H9 (cell line): ENCODE measurements at regions not wholly inside any gene's neighbourhood (a gene's known extent, or its start where the extent isn't known, plus 50 kb on each side); places are given as distances from the start of the nearest gene placed in this dataset.

Source experiments
- DNase-seq: peaks from one replicate; pipeline ENCODE4 v3.0.0-alpha.2; 2017
- H2AFZ ChIP-seq: one replicate; pipeline ENCODE4 v1.6.1; 2013; ENCODE audit warnings: mild to moderate bottlenecking, low read length, control low read depth, moderate library complexity
- H2AK5ac ChIP-seq: 2 replicates; pipeline ENCODE4 v1.6.1; 2013; ENCODE audit warnings: low read length, control low read depth, mixed read lengths; ENCODE audit not compliant: insufficient read length
- H2BK120ac ChIP-seq: one replicate; pipeline ENCODE4 v1.6.1; 2013; ENCODE audit warnings: low read depth, mild to moderate bottlenecking, low read length, control low read depth, inconsistent platforms; ENCODE audit not compliant: poor library complexity, severe bottlenecking
- H2BK12ac ChIP-seq: 2 replicates; pipeline ENCODE4 v1.6.1; 2013; ENCODE audit warnings: low read length, control low read depth, mixed read lengths, low read depth; ENCODE audit not compliant: insufficient read length
- H2BK15ac ChIP-seq: 2 replicates; pipeline ENCODE4 v1.6.1; 2013; ENCODE audit warnings: low read depth, low read length, control low read depth
- H2BK20ac ChIP-seq: one replicate; pipeline ENCODE4 v1.6.1; 2013; ENCODE audit warnings: low read depth, mild to moderate bottlenecking, low read length, control low read depth, inconsistent platforms; ENCODE audit not compliant: poor library complexity, severe bottlenecking
- H2BK5ac ChIP-seq: 2 replicates; pipeline ENCODE4 v1.6.1; 2013; ENCODE audit warnings: low read length, control low read depth, mixed read lengths; ENCODE audit not compliant: insufficient read length
- H3K14ac ChIP-seq: 2 replicates; pipeline ENCODE4 v1.6.1; 2013; ENCODE audit warnings: low read length, control low read depth; ENCODE audit not compliant: insufficient read depth
- H3K18ac ChIP-seq: 2 replicates; pipeline ENCODE4 v1.6.1; 2013; ENCODE audit warnings: low read depth, mild to moderate bottlenecking, mixed read lengths, low read length, control low read depth; ENCODE audit not compliant: insufficient read length
- H3K23ac ChIP-seq: 2 replicates; pipeline ENCODE4 v1.6.1; 2013; ENCODE audit warnings: low read length, control low read depth, mixed read lengths, low read depth; ENCODE audit not compliant: insufficient read length
- H3K23me2 ChIP-seq: 2 replicates; pipeline ENCODE4 v1.6.1; 2013; ENCODE audit warnings: low read depth, mild to moderate bottlenecking, mixed read lengths, low read length, control low read depth; ENCODE audit not compliant: insufficient read length, poor library complexity, severe bottlenecking
- H3K27ac ChIP-seq: 2 replicates; pipeline ENCODE4 v1.5.1; 2013; ENCODE audit warnings: low read length, control low read depth, mixed read lengths, low read depth; ENCODE audit not compliant: insufficient read length
- H3K27me3 ChIP-seq: 2 replicates; pipeline ENCODE4 v1.6.1; 2013; ENCODE audit warnings: low read length, control low read depth, inconsistent platforms; ENCODE audit not compliant: insufficient read depth
- H3K4ac ChIP-seq: 2 replicates; pipeline ENCODE4 v1.6.1; 2013; ENCODE audit warnings: low read depth, mild to moderate bottlenecking, control low read depth, inconsistent platforms, low read length, moderate library complexity
- H3K4me1 ChIP-seq: 2 replicates; pipeline ENCODE4 v1.6.1; 2013; ENCODE audit warnings: low read length, control low read depth, inconsistent platforms; ENCODE audit not compliant: insufficient read depth
- H3K4me2 ChIP-seq: 2 replicates; pipeline ENCODE4 v1.6.1; 2013; ENCODE audit warnings: low read length, control low read depth, mixed read lengths; ENCODE audit not compliant: insufficient read length, insufficient read depth
- H3K56ac ChIP-seq: 2 replicates; pipeline ENCODE4 v1.6.1; 2013; ENCODE audit warnings: low read depth, mild to moderate bottlenecking, mixed read lengths, low read length, control low read depth; ENCODE audit not compliant: insufficient read length
- H3K79me1 ChIP-seq: 2 replicates; pipeline ENCODE4 v1.6.1; 2013; ENCODE audit warnings: low read depth, mild to moderate bottlenecking, moderate library complexity, low read length, control low read depth, inconsistent platforms; ENCODE audit not compliant: insufficient read depth, poor library complexity, severe bottlenecking
- H3K79me2 ChIP-seq: 2 replicates; pipeline ENCODE4 v1.6.1; 2013; ENCODE audit warnings: low read length, control low read depth, inconsistent platforms; ENCODE audit not compliant: insufficient read depth
- H3K9ac ChIP-seq: 2 replicates; pipeline ENCODE4 v1.6.1; 2013; ENCODE audit warnings: low read length, control low read depth, mixed read lengths; ENCODE audit not compliant: insufficient read length; ENCODE audit errors: extremely low read depth
- H3K9me3 ChIP-seq: one replicate; pipeline ENCODE4 v1.6.1; 2013; ENCODE audit warnings: low read depth, low read length, inconsistent platforms; ENCODE audit not compliant: control insufficient read depth
- H3T11ph ChIP-seq: one replicate; pipeline ENCODE4 v1.6.1; 2013; ENCODE audit warnings: mild to moderate bottlenecking, low read length, control low read depth, inconsistent platforms
- H4K20me1 ChIP-seq: one replicate; pipeline ENCODE4 v1.6.1; 2013; ENCODE audit not compliant: control insufficient read depth, insufficient read length, insufficient read depth
- H4K5ac ChIP-seq: 2 replicates; pipeline ENCODE4 v1.6.1; 2013; ENCODE audit warnings: low read depth, mild to moderate bottlenecking, mixed read lengths, low read length, control low read depth; ENCODE audit not compliant: insufficient read length
- H4K8ac ChIP-seq: replicated peaks from 2 replicates; pipeline ENCODE4 v1.6.1; 2013; ENCODE audit warnings: low read length, control low read depth, mixed read lengths, low read depth; ENCODE audit not compliant: insufficient read length
- H4K91ac ChIP-seq: 2 replicates; pipeline ENCODE4 v1.6.1; 2013; ENCODE audit warnings: low read depth, mild to moderate bottlenecking, moderate library complexity, mixed read lengths, low read length, control low read depth; ENCODE audit not compliant: insufficient read length
- H3K27ac Mint-ChIP-seq, 3 experiments: 2 replicates in 2 of 3; 3 replicates in 1 of 3; pipeline ENCODE4 v1.8.0; 2020 to 2021; ENCODE audit warnings: mixed read lengths in 3 of 3, mild to moderate bottlenecking in 1 of 3, moderate library complexity in 1 of 3
- H3K27me3 Mint-ChIP-seq: 2 replicates; pipeline ENCODE4 v1.8.0; 2021; ENCODE audit warnings: low read depth, mild to moderate bottlenecking, moderate library complexity, mixed read lengths
- H3K36me3 Mint-ChIP-seq, 3 experiments: 2 replicates in 2 of 3; 3 replicates in 1 of 3; pipeline ENCODE4 v1.8.0; 2020 to 2021; ENCODE audit warnings: low read depth in 3 of 3, mixed read lengths in 3 of 3; ENCODE audit not compliant: insufficient read depth in 1 of 3
- H3K4me1 Mint-ChIP-seq, 2 experiments: 2 replicates each; pipeline ENCODE4 v1.8.0; 2020; ENCODE audit warnings: mixed read lengths in 2 of 2
- H3K4me3 Mint-ChIP-seq, 2 experiments: 2 replicates in 1 of 2; 3 replicates in 1 of 2; pipeline ENCODE4 v1.8.0; 2020 to 2021; ENCODE audit warnings: mild to moderate bottlenecking in 2 of 2, mixed read lengths in 2 of 2, moderate library complexity in 1 of 2
- H3K9me3 Mint-ChIP-seq, 2 experiments: 2 replicates in 1 of 2; 3 replicates in 1 of 2; pipeline ENCODE4 v1.8.0; 2020; ENCODE audit warnings: mild to moderate bottlenecking in 2 of 2, mixed read lengths in 2 of 2, moderate library complexity in 1 of 2
- CTCF ChIP-seq: fragments of 200-600 bp; sonication (generic); conservative IDR thresholded peaks from 3 replicates; pipeline ENCODE4 v1.8.0; 2021; ENCODE audit warnings: antibody characterized with exemption, mild to moderate bottlenecking

GRCh38 chr18:55111271-55111670, 152.0 kb upstream of the CCDC68 start:
- peaks cover 20% of the 10 kb centered on the region for H3K27me3 Mint-ChIP-seq
- H3K36me3 Mint-ChIP-seq, result no peaks in the 10 kb centered on the region
- peaks cover 11 to 12% of the 10 kb centered on the region in 2 experiments for H3K4me1 Mint-ChIP-seq
- no peak overlapping the region for H3K4me3 Mint-ChIP-seq
- Histone ChIP-seq H2BK5ac (no peak overlapping the region), H3K79me1 (no peaks in the 10 kb centered on the region), H3K27ac (no peak overlapping the region), H3K23me2 (no peaks in the 10 kb centered on the region), H2AK5ac (no peak overlapping the region), H3K18ac (no peak overlapping the region), H3K14ac (no peak overlapping the region), H3K9ac (no peak overlapping the region), H3K27me3 (no peaks in the 10 kb centered on the region), H3K9me3 (no peaks in the 10 kb centered on the region), H3K4ac (no peak overlapping the region), H3K79me2 (no peaks in the 10 kb centered on the region), H3K23ac (no peak overlapping the region), H2BK15ac (no peak overlapping the region), H2AFZ (no peak overlapping the region), H4K8ac (no peak overlapping the region), H3K56ac (no peak overlapping the region), H3K4me1 (0 out of 2 replicates have a peak, but pooled peaks cover 2% of the 10 kb centered on the region), H4K5ac (no peak overlapping the region), H4K91ac (no peak overlapping the region), H3K4me2 (no peak overlapping the region), H2BK120ac (no peak overlapping the region), H2BK12ac (no peak overlapping the region), H2BK20ac (no peak overlapping the region), H4K20me1 (no peaks in the 10 kb centered on the region), H3T11ph (no peak overlapping the region)
- no peaks in the 10 kb centered on the region for H3K9me3 Mint-ChIP-seq
- TF ChIP-seq CTCF, result no peak
- no peak for DNase-seq
- H3K27ac Mint-ChIP-seq, result no peak overlapping the region
